ENCODE measurements at regions not wholly inside any gene's neighbourhood (a gene's known extent, or its start where the extent isn't known, plus 50 kb on each side); places are given as distances from the start of the nearest gene placed in this dataset.

GRCh38 chr3:41093476-41093875, 105.8 kb upstream of the CTNNB1 start:
- intact Hi-C loops (cut with micrococcal nuclease): no loop called here

- intact Hi-C loops (cut with micrococcal nuclease): no loop called here
These were observed 105.0 kb upstream of the CTNNB1 start for GRCh38 chr3:41094351-41094750.

- intact Hi-C loops (cut with micrococcal nuclease): no loop called here
These were observed 103.6 kb upstream of the CTNNB1 start for GRCh38 chr3:41095702-41096101.

DNA sequence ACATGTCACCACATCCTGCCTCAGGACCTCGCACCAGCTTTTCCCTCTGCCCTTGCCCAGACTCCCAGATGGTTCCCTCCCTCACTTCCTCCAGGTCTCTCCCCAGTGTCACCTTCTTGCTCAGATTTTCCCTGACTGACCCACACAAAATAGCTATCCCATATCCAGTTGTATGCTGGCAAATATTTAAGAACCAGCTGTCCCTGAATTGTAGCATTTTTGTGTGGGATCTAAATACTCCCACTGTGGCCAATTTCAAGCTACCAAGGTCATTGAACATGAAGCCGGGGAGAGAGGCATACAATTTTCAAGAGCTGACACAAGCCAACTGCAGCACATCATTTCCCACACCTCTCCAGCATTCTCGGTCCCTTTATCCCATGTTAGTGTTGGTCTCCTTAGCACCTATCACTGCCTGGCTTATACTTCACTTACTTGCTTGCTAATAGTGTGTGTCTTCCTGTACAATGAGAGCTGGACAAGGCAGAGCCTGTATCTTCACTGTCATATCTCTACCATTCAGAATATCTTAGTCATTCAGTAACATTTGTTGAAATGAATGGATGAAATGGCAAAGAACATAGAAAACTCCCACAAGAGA, 101.3 kb upstream of the CTNNB1 start:
- intact Hi-C loops (cut with micrococcal nuclease): no loop called here

GRCh38 chr3:41101231-41101630, 98.1 kb upstream of the CTNNB1 start:
- intact Hi-C loops (cut with micrococcal nuclease): no loop called here

GRCh38 chr3:41102053-41102556, 97.2 kb upstream of the CTNNB1 start:
- intact Hi-C loops (cut with micrococcal nuclease): no loop called here

- intact Hi-C loops (cut with micrococcal nuclease): no loop called here
These were observed 96.6 kb upstream of the CTNNB1 start for GRCh38 chr3:41102750-41103149.

DNA sequence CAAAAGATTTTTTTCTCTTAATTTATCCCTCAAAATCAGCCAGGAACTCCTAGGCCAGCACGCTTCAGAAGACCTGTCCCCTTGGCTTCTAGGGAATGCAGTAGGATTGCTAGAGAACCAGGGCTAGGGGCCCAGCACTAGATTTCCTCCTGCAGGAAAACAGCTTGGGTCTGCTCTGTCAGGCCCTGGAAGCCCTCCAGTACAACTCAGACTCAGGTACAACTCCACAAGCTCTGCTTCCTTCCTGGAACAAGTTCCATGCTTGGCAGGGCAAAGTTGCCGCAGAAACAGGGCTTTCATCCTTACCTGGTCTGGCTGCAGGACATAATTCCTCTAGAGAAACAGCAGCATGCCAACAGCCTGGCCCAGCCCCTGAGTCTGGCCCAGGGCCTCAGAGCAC, 96.1 kb upstream of the CTNNB1 start:
- intact Hi-C loops (cut with micrococcal nuclease): no loop called here

GRCh38 chr3:41104147-41104546, 95.2 kb upstream of the CTNNB1 start:
- intact Hi-C loops (cut with micrococcal nuclease): no loop called here

GRCh38 chr3:41106691-41107090, 92.6 kb upstream of the CTNNB1 start:
- intact Hi-C loops (cut with micrococcal nuclease): no loop called here

DNA sequence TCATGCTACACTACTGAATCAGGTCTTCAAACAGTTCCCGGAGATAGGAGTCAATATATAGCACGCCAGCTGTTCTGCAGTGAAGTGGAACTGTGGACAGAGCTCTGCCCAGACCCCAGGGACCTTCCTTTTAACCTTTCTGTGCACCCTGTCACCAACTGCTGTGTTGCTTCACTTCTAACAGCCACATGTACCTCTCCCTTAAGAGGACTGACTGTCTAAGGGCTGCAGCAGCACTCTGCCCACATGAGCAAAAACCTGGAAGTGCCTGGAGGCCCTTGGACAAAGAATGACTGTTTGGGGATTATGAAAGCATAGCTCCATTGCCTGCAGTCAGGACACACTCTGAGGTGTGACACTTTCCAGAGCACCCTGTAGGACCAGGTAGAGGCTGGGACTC, 88.3 kb upstream of the CTNNB1 start:
- intact Hi-C loops (cut with micrococcal nuclease): no loop called here

- intact Hi-C loops (cut with micrococcal nuclease): no loop called here
These were observed 86.8 kb upstream of the CTNNB1 start for GRCh38 chr3:41112466-41112865.

DNA sequence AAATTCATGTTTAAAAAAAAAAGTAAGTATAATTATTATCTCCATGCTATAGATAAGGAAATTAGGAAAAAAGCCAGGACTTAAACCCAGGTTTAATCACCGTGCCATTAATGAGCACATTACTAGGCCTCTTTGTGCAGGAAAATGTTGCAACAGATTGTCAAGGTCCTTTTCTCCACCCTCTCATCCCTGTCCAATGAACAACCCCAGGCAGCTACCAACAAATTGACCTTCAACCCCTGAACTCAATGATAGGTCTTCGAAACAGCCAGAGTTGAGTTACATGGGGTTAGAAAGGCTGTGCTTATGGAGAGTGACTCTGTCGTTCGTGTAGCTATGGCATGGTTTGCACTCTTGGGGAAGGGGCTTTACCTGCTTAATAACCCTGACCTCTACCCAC, 84.2 kb upstream of the CTNNB1 start:
- intact Hi-C loops (cut with micrococcal nuclease): loop anchor here (5.0 kb wide), 1 partner anchor 87 kb away; no protein-coding TSS in a partner anchor

GRCh38 chr3:41116851-41117250, 82.5 kb upstream of the CTNNB1 start:
- intact Hi-C loops (cut with micrococcal nuclease): loop anchor here (5.0 kb wide), 1 partner anchor 85 kb away; no protein-coding TSS in a partner anchor

GRCh38 chr3:41117398-41117870, 81.9 kb upstream of the CTNNB1 start:
- intact Hi-C loops (cut with micrococcal nuclease): loop anchor here (5.0 kb wide), 1 partner anchor 85 kb away; no protein-coding TSS in a partner anchor

DNA sequence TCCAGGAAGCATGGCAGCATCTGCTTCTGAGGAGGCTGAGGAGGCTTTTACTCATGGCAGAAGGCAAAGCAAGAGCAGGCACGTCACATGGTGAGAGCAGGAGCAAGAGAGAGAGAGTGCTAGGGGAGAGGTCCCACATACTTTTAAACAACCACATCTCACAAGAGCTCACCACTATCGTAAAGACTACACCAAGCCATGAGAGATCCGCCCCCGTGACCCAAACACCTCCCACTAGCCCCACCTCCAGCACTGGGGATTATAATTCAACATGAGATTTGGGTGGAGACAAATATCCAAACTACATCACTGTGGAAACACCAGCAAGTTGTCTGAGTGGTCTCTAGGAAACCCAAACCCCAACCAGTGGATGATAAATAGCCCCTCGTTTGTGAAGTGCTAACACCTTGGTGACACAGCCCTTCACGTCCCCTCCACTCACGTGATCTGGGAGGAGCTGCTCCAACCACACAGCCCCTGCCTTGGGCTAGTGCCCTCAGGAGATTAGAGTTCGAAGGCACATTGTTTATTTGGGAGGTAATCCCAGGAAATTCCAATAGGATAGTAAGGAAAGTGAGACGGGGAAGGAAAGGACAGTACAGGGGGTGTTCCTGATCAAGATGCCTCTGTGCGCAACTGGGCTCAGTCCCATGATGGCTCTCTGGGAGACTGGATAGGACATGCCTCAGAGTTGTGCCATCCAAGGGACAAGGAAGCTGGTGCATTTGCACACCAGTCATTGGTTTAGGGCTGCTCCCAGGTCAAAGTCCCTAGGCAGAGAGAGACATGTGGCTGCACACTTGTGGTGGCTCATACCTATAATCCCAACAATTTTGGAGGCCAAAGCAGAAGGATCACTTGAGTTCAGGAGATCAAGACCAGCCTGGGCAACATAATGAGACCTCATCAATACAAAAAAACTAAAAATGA, 80.6 kb upstream of the CTNNB1 start:
- intact Hi-C loops (cut with micrococcal nuclease): loop anchor here (5.0 kb wide), 1 partner anchor 84 kb away; no protein-coding TSS in a partner anchor

- intact Hi-C loops (cut with micrococcal nuclease): no loop called here
These were observed 78.8 kb upstream of the CTNNB1 start for GRCh38 chr3:41120460-41120859.

DNA sequence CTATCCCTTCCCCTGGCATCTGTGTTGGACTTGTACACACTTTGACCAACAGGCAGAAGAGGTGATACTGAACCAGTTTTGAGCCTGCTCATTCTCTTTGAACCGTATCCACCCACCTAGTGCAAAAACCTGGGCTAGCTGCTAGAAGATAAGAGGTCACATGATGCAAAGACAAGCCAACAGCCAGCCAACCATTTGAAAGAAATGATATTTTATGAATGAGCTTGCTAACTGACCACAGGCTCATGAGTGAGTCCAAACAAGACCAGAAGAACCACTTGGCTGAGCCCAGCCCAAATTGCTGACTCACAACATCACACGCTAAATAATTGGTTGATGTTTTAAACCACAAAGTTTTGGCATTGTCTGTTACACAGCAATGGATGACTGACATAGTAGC, 74.0 kb upstream of the CTNNB1 start:
- intact Hi-C loops (cut with micrococcal nuclease): no loop called here

DNA sequence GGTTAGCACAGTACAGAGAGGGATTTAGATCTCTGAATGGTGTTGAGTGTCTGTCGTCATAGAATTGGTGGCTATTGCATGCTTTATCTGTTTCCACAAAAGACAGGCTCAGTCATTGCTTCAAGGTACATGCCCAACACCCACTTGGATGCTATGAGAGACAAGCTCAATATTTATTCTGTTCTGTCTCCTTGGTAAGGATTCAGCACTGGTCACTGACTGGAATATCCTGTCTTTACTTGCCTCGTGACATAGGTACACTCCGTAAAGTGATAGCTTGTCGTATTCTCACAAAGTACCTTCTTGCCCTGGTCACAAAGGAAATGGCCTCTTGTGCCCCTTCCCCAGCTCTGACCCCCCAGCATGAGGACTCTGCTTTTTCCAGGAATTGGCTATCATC, 72.8 kb upstream of the CTNNB1 start:
- intact Hi-C loops (cut with micrococcal nuclease): no loop called here

DNA sequence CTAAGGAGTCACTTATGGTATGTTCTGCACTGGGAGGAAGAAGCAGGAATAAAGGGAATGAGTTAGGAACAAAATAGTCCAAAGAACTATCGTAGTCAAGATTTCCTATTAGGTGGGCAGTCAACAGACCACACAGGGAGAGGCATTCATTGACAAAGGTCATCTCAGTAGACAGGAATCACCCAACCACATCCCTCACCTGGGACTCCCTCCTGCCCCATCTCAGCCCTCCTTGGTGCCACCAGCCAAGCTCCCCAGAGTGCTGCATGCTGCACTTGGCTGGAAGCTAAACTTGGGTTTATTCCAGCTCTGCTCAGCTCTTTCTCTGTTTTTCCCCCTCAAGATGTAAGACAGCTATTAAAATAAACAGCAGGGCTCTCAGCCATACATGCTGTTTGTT, 72.3 kb upstream of the CTNNB1 start:
- intact Hi-C loops (cut with micrococcal nuclease): no loop called here

DNA sequence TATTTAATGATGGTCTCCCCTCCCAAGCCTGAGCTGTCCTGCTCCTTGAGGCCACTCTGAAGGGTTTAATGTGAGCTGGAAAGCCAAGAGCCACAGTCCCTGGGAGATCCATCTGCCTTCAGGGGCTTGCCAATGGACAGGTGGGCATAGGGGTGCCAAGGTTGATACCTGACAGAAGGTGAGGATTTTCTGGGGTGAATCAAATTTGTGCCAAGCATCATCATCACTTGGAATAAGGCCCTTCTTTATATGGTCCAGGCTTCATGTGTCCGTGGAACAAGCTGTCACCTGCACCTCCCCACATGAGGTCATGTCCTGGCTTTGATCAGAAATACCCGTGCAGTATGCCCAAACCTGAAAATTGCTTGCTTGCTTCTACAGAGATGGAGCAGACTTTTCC, 71.9 kb upstream of the CTNNB1 start:
- intact Hi-C loops (cut with micrococcal nuclease): no loop called here

DNA sequence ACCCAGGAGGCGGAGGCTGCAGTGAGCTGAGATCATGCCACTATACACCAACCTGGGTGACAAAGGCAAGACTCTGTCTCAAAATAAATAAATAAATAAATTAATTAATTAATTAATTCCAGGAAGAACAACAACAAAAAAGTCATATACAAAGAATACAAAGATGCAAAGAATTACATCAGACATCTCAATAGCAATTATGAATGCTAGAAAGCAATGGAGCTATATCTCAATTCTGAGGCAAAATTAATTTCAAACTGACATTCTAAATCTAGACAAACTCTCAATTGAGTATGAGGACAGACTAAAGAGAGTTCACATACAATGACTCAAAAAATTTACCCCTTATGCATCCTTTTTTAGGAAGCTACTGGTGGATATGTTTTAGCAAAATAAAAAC, 69.6 kb upstream of the CTNNB1 start:
- intact Hi-C loops (cut with micrococcal nuclease): no loop called here

Measured in T-helper 2 cell treated with Interferon-gamma antibody and Interleukin-4, amounts not matched to agents 100 ng/mL and 5 ng/mL, for 36 hours (primary cell).